H9 (cell line): ENCODE measurements at regions not wholly inside any gene's neighbourhood (a gene's known extent, or its start where the extent isn't known, plus 50 kb on each side); places are given as distances from the start of the nearest gene placed in this dataset.

Experiments used
- DNase-seq: peaks from one replicate; pipeline ENCODE4 v3.0.0-alpha.2; 2017
- H2AFZ ChIP-seq: one replicate; pipeline ENCODE4 v1.6.1; 2013; ENCODE audit warnings: mild to moderate bottlenecking, low read length, control low read depth, moderate library complexity
- H2AK5ac ChIP-seq: 2 replicates; pipeline ENCODE4 v1.6.1; 2013; ENCODE audit warnings: low read length, control low read depth, mixed read lengths; ENCODE audit not compliant: insufficient read length
- H2BK120ac ChIP-seq: one replicate; pipeline ENCODE4 v1.6.1; 2013; ENCODE audit warnings: low read depth, mild to moderate bottlenecking, low read length, control low read depth, inconsistent platforms; ENCODE audit not compliant: poor library complexity, severe bottlenecking
- H2BK12ac ChIP-seq: 2 replicates; pipeline ENCODE4 v1.6.1; 2013; ENCODE audit warnings: low read length, control low read depth, mixed read lengths, low read depth; ENCODE audit not compliant: insufficient read length
- H2BK15ac ChIP-seq: 2 replicates; pipeline ENCODE4 v1.6.1; 2013; ENCODE audit warnings: low read depth, low read length, control low read depth
- H2BK20ac ChIP-seq: one replicate; pipeline ENCODE4 v1.6.1; 2013; ENCODE audit warnings: low read depth, mild to moderate bottlenecking, low read length, control low read depth, inconsistent platforms; ENCODE audit not compliant: poor library complexity, severe bottlenecking
- H2BK5ac ChIP-seq: 2 replicates; pipeline ENCODE4 v1.6.1; 2013; ENCODE audit warnings: low read length, control low read depth, mixed read lengths; ENCODE audit not compliant: insufficient read length
- H3K14ac ChIP-seq: 2 replicates; pipeline ENCODE4 v1.6.1; 2013; ENCODE audit warnings: low read length, control low read depth; ENCODE audit not compliant: insufficient read depth
- H3K18ac ChIP-seq: 2 replicates; pipeline ENCODE4 v1.6.1; 2013; ENCODE audit warnings: low read depth, mild to moderate bottlenecking, mixed read lengths, low read length, control low read depth; ENCODE audit not compliant: insufficient read length
- H3K23ac ChIP-seq: 2 replicates; pipeline ENCODE4 v1.6.1; 2013; ENCODE audit warnings: low read length, control low read depth, mixed read lengths, low read depth; ENCODE audit not compliant: insufficient read length
- H3K23me2 ChIP-seq: 2 replicates; pipeline ENCODE4 v1.6.1; 2013; ENCODE audit warnings: low read depth, mild to moderate bottlenecking, mixed read lengths, low read length, control low read depth; ENCODE audit not compliant: insufficient read length, poor library complexity, severe bottlenecking
- H3K27ac ChIP-seq: 2 replicates; pipeline ENCODE4 v1.5.1; 2013; ENCODE audit warnings: low read length, control low read depth, mixed read lengths, low read depth; ENCODE audit not compliant: insufficient read length
- H3K27me3 ChIP-seq: 2 replicates; pipeline ENCODE4 v1.6.1; 2013; ENCODE audit warnings: low read length, control low read depth, inconsistent platforms; ENCODE audit not compliant: insufficient read depth
- H3K4ac ChIP-seq: 2 replicates; pipeline ENCODE4 v1.6.1; 2013; ENCODE audit warnings: low read depth, mild to moderate bottlenecking, control low read depth, inconsistent platforms, low read length, moderate library complexity
- H3K4me1 ChIP-seq: 2 replicates; pipeline ENCODE4 v1.6.1; 2013; ENCODE audit warnings: low read length, control low read depth, inconsistent platforms; ENCODE audit not compliant: insufficient read depth
- H3K4me2 ChIP-seq: 2 replicates; pipeline ENCODE4 v1.6.1; 2013; ENCODE audit warnings: low read length, control low read depth, mixed read lengths; ENCODE audit not compliant: insufficient read length, insufficient read depth
- H3K56ac ChIP-seq: 2 replicates; pipeline ENCODE4 v1.6.1; 2013; ENCODE audit warnings: low read depth, mild to moderate bottlenecking, mixed read lengths, low read length, control low read depth; ENCODE audit not compliant: insufficient read length
- H3K79me1 ChIP-seq: 2 replicates; pipeline ENCODE4 v1.6.1; 2013; ENCODE audit warnings: low read depth, mild to moderate bottlenecking, moderate library complexity, low read length, control low read depth, inconsistent platforms; ENCODE audit not compliant: insufficient read depth, poor library complexity, severe bottlenecking
- H3K79me2 ChIP-seq: 2 replicates; pipeline ENCODE4 v1.6.1; 2013; ENCODE audit warnings: low read length, control low read depth, inconsistent platforms; ENCODE audit not compliant: insufficient read depth
- H3K9ac ChIP-seq: 2 replicates; pipeline ENCODE4 v1.6.1; 2013; ENCODE audit warnings: low read length, control low read depth, mixed read lengths; ENCODE audit not compliant: insufficient read length; ENCODE audit errors: extremely low read depth
- H3K9me3 ChIP-seq: one replicate; pipeline ENCODE4 v1.6.1; 2013; ENCODE audit warnings: low read depth, low read length, inconsistent platforms; ENCODE audit not compliant: control insufficient read depth
- H3T11ph ChIP-seq: one replicate; pipeline ENCODE4 v1.6.1; 2013; ENCODE audit warnings: mild to moderate bottlenecking, low read length, control low read depth, inconsistent platforms
- H4K20me1 ChIP-seq: one replicate; pipeline ENCODE4 v1.6.1; 2013; ENCODE audit not compliant: control insufficient read depth, insufficient read length, insufficient read depth
- H4K5ac ChIP-seq: 2 replicates; pipeline ENCODE4 v1.6.1; 2013; ENCODE audit warnings: low read depth, mild to moderate bottlenecking, mixed read lengths, low read length, control low read depth; ENCODE audit not compliant: insufficient read length
- H4K8ac ChIP-seq: replicated peaks from 2 replicates; pipeline ENCODE4 v1.6.1; 2013; ENCODE audit warnings: low read length, control low read depth, mixed read lengths, low read depth; ENCODE audit not compliant: insufficient read length
- H4K91ac ChIP-seq: 2 replicates; pipeline ENCODE4 v1.6.1; 2013; ENCODE audit warnings: low read depth, mild to moderate bottlenecking, moderate library complexity, mixed read lengths, low read length, control low read depth; ENCODE audit not compliant: insufficient read length
- H3K27ac Mint-ChIP-seq, 3 experiments: 2 replicates in 2 of 3; 3 replicates in 1 of 3; pipeline ENCODE4 v1.8.0; 2020 to 2021; ENCODE audit warnings: mixed read lengths in 3 of 3, mild to moderate bottlenecking in 1 of 3, moderate library complexity in 1 of 3
- H3K27me3 Mint-ChIP-seq: 2 replicates; pipeline ENCODE4 v1.8.0; 2021; ENCODE audit warnings: low read depth, mild to moderate bottlenecking, moderate library complexity, mixed read lengths
- H3K36me3 Mint-ChIP-seq, 3 experiments: 2 replicates in 2 of 3; 3 replicates in 1 of 3; pipeline ENCODE4 v1.8.0; 2020 to 2021; ENCODE audit warnings: low read depth in 3 of 3, mixed read lengths in 3 of 3; ENCODE audit not compliant: insufficient read depth in 1 of 3
- H3K4me1 Mint-ChIP-seq, 2 experiments: 2 replicates each; pipeline ENCODE4 v1.8.0; 2020; ENCODE audit warnings: mixed read lengths in 2 of 2
- H3K4me3 Mint-ChIP-seq, 2 experiments: 2 replicates in 1 of 2; 3 replicates in 1 of 2; pipeline ENCODE4 v1.8.0; 2020 to 2021; ENCODE audit warnings: mild to moderate bottlenecking in 2 of 2, mixed read lengths in 2 of 2, moderate library complexity in 1 of 2
- H3K9me3 Mint-ChIP-seq, 2 experiments: 2 replicates in 1 of 2; 3 replicates in 1 of 2; pipeline ENCODE4 v1.8.0; 2020; ENCODE audit warnings: mild to moderate bottlenecking in 2 of 2, mixed read lengths in 2 of 2, moderate library complexity in 1 of 2
- WGBS: extraction: QIAGEN DNeasy Blood & Tissue Kit; methylation state at CpG from one replicate; pipeline ENCODE4 v1.1.7; 2013; ENCODE audit warnings: missing lambda C conversion rate, low lambda C conversion rate, mixed read lengths; ENCODE audit not compliant: insufficient read length; ENCODE audit errors: extremely low coverage; 5-methylcytosine and 5-hydroxymethylcytosine counted together
- TF ChIP-seq, protein P1 (sequence below): fragments of 200-600 bp; sonication (generic); conservative IDR thresholded peaks from 3 replicates; pipeline ENCODE4 v1.8.0; 2021; ENCODE audit warnings: antibody characterized with exemption, mild to moderate bottlenecking

DNA sequence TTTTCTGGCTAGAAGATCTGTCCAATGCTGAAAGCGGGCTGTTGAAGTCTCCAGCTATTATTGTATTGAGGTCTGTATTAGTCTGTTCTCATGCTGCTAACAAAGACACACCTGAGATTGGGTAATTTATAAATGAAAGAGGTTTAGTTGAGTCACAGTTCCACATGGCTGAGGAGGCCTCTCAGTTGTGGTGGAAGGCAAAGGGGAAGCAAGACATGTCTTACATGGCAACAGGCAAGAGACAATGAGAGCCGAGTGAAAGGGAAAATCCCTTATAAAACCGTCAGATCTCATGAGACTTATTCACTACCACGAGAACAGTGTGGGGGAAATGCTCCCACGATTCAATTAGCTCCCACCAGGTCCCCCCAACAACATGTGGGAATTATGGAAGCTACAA, 980.4 kb downstream of the SLITRK5 start:
- Histone ChIP-seq H4K5ac (no peak overlapping the region), H2BK20ac (no peak overlapping the region), H3K27me3 (no peaks in the 10 kb centered on the region), H2BK5ac (no peak overlapping the region), H2BK12ac (no peak overlapping the region), H3K9ac (no peak overlapping the region), H3K23ac (no peak overlapping the region), H3K79me2 (no peaks in the 10 kb centered on the region), H3K18ac (no peak overlapping the region), H2AFZ (no peak overlapping the region), H3T11ph (no peak overlapping the region), H3K56ac (no peak overlapping the region), H3K9me3 (no peaks in the 10 kb centered on the region), H2BK120ac (no peak overlapping the region), H3K4me1 (no peaks in the 10 kb centered on the region), H4K91ac (no peak overlapping the region), H2BK15ac (no peak overlapping the region), H3K14ac (no peak overlapping the region), H4K20me1 (no peaks in the 10 kb centered on the region), H3K79me1 (no peaks in the 10 kb centered on the region), H3K23me2 (no peaks in the 10 kb centered on the region), H3K4ac (no peak overlapping the region), H4K8ac (no peak overlapping the region), H3K4me2 (no peak overlapping the region), H3K27ac (no peak overlapping the region), H2AK5ac (no peak overlapping the region)
- H3K9me3 Mint-ChIP-seq = no peaks in the 10 kb centered on the region; a peak in 1 of 5 replicates
- no peaks in the 10 kb centered on the region for H3K4me1 Mint-ChIP-seq
- TF ChIP-seq, protein P1, sequence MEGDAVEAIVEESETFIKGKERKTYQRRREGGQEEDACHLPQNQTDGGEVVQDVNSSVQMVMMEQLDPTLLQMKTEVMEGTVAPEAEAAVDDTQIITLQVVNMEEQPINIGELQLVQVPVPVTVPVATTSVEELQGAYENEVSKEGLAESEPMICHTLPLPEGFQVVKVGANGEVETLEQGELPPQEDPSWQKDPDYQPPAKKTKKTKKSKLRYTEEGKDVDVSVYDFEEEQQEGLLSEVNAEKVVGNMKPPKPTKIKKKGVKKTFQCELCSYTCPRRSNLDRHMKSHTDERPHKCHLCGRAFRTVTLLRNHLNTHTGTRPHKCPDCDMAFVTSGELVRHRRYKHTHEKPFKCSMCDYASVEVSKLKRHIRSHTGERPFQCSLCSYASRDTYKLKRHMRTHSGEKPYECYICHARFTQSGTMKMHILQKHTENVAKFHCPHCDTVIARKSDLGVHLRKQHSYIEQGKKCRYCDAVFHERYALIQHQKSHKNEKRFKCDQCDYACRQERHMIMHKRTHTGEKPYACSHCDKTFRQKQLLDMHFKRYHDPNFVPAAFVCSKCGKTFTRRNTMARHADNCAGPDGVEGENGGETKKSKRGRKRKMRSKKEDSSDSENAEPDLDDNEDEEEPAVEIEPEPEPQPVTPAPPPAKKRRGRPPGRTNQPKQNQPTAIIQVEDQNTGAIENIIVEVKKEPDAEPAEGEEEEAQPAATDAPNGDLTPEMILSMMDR = no peak
- no CpG with 5 or more reads among the region's 5 CpGs for WGBS
- no peak overlapping the region for H3K27ac Mint-ChIP-seq
- H3K4me3 Mint-ChIP-seq = no peak overlapping the region
- no peaks in the 10 kb centered on the region for H3K27me3 Mint-ChIP-seq
- peaks cover 0 to 1% (median 0%) of the 10 kb centered on the region in 3 experiments; a peak in 1 of 7 replicates for H3K36me3 Mint-ChIP-seq
- DNase-seq = no peak
